OCI-LY7 (cell line): ENCODE measurements at regions not wholly inside any gene's neighbourhood (a gene's known extent, or its start where the extent isn't known, plus 50 kb on each side); places are given as distances from the start of the nearest gene placed in this dataset.

ENCODE experiments used
- BruUV-seq: library from RNA; stranded (reverse); fragments of 400-500 nt; replicated peaks from 2 replicates; lab custom pipeline; 2021; lab: Mats Ljungman, UMichigan
- CTCF ChIA-PET: fragments of 300-600 bp; sonication (Branson Sonifier 250); formaldehyde crosslinking; loops from one replicate; lab custom pipeline; 2022; ENCODE audit warnings: antibody characterized with exemption; ENCODE audit not compliant: unreplicated experiment; lab: Charles Lee
- POLR2A ChIA-PET: fragments of 300-600 bp; sonication (Branson Sonifier 250); formaldehyde crosslinking; loops from one replicate; lab custom pipeline; 2022; ENCODE audit warnings: antibody characterized with exemption; lab: Charles Lee
- DNase-seq: peaks from one replicate; pipeline ENCODE4 v3.0.0-alpha.2; 2015; ENCODE audit warnings: low spot score
- H2AFZ ChIP-seq: fragments of 200-600 bp; sonication (generic), shearing (Covaris generic); 2 replicates; pipeline ENCODE4 v1.6.1; 2014; ENCODE audit warnings: mild to moderate bottlenecking, antibody characterized with exemption, low read length, moderate library complexity
- H3K27ac ChIP-seq: fragments of 200-600 bp; sonication (generic); 2 replicates; pipeline ENCODE4 v1.5.1; 2014; ENCODE audit warnings: mixed run types, low read depth, mild to moderate bottlenecking, moderate library complexity, low read length, inconsistent platforms; ENCODE audit not compliant: poor library complexity, severe bottlenecking
- H3K36me3 ChIP-seq: fragments of 200-600 bp; sonication (generic); 2 replicates; pipeline ENCODE4 v1.6.1; 2014; ENCODE audit warnings: mild to moderate bottlenecking, antibody characterized with exemption, low read length, moderate library complexity, mixed read lengths; ENCODE audit not compliant: insufficient read depth
- H3K4me1 ChIP-seq: fragments of 200-600 bp; sonication (generic); 2 replicates; pipeline ENCODE4 v1.5.1; 2014; ENCODE audit warnings: mild to moderate bottlenecking, low read length; ENCODE audit not compliant: insufficient read depth, poor library complexity, severe bottlenecking
- H3K4me2 ChIP-seq: fragments of 200-600 bp; sonication (generic); 2 replicates; pipeline ENCODE4 v1.6.1; 2014; ENCODE audit warnings: mild to moderate bottlenecking, low read length
- H3K4me3 ChIP-seq: fragments of 200-600 bp; sonication (generic); 2 replicates; pipeline ENCODE4 v1.5.1; 2014; ENCODE audit warnings: mild to moderate bottlenecking, low read depth, low read length; ENCODE audit not compliant: poor library complexity, severe bottlenecking
- H3K79me2 ChIP-seq: fragments of 200-600 bp; sonication (generic); 2 replicates; pipeline ENCODE4 v1.6.1; 2016; ENCODE audit warnings: low read depth, mild to moderate bottlenecking, low read length, moderate library complexity, mixed read lengths; ENCODE audit not compliant: insufficient read depth
- H3K9me2 ChIP-seq: fragments of 200-600 bp; sonication (generic); 2 replicates; pipeline ENCODE4 v1.6.1; 2016; ENCODE audit warnings: mild to moderate bottlenecking, low read length, mixed read lengths; ENCODE audit not compliant: insufficient read depth
- H3K9me3 ChIP-seq: fragments of 200-600 bp; sonication (generic); 2 replicates; pipeline ENCODE4 v1.6.1; 2014; ENCODE audit warnings: mild to moderate bottlenecking, mixed run types, low read length, mixed read lengths
- H4K20me1 ChIP-seq: fragments of 200-600 bp; sonication (generic); 2 replicates; pipeline ENCODE4 v1.6.1; 2014; ENCODE audit warnings: mild to moderate bottlenecking, antibody characterized with exemption, low read length, moderate library complexity, mixed read lengths; ENCODE audit not compliant: insufficient read depth
- EZH2phosphoT487 ChIP-seq: fragments of 200-600 bp; sonication (generic); IDR thresholded peaks from 2 replicates; pipeline ENCODE4 v1.6.1; 2018; ENCODE audit warnings: low read depth, borderline replicate concordance, mild to moderate bottlenecking, mixed run types, antibody characterized with exemption, low read length, moderate library complexity, mixed read lengths
- intact Hi-C: fragments of 100-400 bp; cut with micrococcal nuclease; formaldehyde crosslinking; loops from one replicate; pipeline ENCODE4 v1.10.0; 2022; ENCODE audit not compliant: unreplicated experiment
- TF ChIP-seq, protein P1 (sequence below): fragments of 200-600 bp; sonication (generic); conservative IDR thresholded peaks from 2 replicates; pipeline ENCODE4 v1.5.1; 2014; ENCODE audit warnings: mild to moderate bottlenecking, antibody characterized with exemption, low read length, moderate library complexity, mixed read lengths

DNA sequence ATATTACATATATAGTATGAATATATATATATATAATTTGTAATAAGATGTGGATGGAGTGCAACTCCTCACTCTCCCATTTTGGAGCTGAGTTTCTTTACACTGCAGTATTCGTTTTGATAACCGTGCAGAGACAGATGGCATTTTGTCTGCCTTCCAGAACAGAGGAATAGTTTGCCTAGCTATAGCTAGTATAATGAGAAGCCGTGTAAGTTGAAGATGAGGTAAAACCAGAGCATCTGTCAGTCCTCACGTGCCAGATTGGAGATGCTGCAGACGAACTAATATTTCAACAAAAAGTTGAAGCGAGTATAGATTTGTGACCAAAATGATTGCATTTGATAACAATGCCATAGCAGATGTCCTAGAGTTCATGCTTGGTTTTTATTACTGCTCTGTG is 180.6 kb downstream of the FMR1NB start:
- CTCF ChIA-PET: no interaction called here

DNA sequence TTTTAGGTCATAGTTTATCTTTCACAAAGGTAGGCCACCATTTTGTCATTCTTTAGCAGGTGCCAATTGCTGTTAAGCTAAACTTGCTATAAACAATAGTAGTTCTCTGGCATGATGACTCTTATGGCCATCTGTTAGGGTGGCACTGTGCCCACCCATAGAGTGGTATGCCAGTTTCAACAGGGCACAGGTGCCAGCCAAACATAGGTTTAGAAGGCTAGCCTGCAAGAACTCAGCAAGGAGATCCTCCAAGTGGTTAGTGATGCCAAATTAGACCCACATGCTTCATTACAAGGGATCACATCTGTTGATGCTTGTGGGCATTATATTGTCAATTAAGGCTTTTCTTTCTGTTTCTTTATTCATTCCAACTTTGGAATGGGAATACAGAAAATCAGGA is 204.5 kb downstream of the FMR1NB start:
- no peak for TF ChIP-seq EZH2phosphoT487
- TF ChIP-seq, protein P1, sequence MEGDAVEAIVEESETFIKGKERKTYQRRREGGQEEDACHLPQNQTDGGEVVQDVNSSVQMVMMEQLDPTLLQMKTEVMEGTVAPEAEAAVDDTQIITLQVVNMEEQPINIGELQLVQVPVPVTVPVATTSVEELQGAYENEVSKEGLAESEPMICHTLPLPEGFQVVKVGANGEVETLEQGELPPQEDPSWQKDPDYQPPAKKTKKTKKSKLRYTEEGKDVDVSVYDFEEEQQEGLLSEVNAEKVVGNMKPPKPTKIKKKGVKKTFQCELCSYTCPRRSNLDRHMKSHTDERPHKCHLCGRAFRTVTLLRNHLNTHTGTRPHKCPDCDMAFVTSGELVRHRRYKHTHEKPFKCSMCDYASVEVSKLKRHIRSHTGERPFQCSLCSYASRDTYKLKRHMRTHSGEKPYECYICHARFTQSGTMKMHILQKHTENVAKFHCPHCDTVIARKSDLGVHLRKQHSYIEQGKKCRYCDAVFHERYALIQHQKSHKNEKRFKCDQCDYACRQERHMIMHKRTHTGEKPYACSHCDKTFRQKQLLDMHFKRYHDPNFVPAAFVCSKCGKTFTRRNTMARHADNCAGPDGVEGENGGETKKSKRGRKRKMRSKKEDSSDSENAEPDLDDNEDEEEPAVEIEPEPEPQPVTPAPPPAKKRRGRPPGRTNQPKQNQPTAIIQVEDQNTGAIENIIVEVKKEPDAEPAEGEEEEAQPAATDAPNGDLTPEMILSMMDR: no peak
- no peaks in the 10 kb centered on the region for H3K79me2 ChIP-seq
- no peak overlapping the region for H2AFZ ChIP-seq
- intact Hi-C loops: no loop called here
- H3K36me3 ChIP-seq: no peaks in the 10 kb centered on the region
- no peaks in the 10 kb centered on the region for H3K9me2 ChIP-seq
- no peak overlapping the region for H3K4me3 ChIP-seq
- no peaks in the 10 kb centered on the region for H4K20me1 ChIP-seq
- H3K4me1 ChIP-seq: peaks cover 3% of the 10 kb centered on the region
- no peak overlapping the region for H3K27ac ChIP-seq
- BruUV-seq: no TSS peak
- H3K4me2 ChIP-seq: no peak overlapping the region
- POLR2A ChIA-PET: no interaction called here
- CTCF ChIA-PET: no interaction called here
- no peak for DNase-seq
- H3K9me3 ChIP-seq: no peaks in the 10 kb centered on the region

More for the DNA sequence above, 180.6 kb downstream of the FMR1NB start:
- DNase-seq: no peak
- Histone ChIP-seq H3K9me2 (no peaks in the 10 kb centered on the region), H2AFZ (no peak overlapping the region), H3K4me1 (no peaks in the 10 kb centered on the region), H3K36me3 (no peaks in the 10 kb centered on the region), H3K9me3 (no peaks in the 10 kb centered on the region), H3K79me2 (no peaks in the 10 kb centered on the region), H3K4me3 (no peak overlapping the region), H4K20me1 (no peaks in the 10 kb centered on the region), H3K4me2 (no peak overlapping the region), H3K27ac (no peak overlapping the region)
- no peak for TF ChIP-seq EZH2phosphoT487
- TF ChIP-seq, protein P1: no peak
- POLR2A ChIA-PET: interaction anchor here (0.6 kb wide), 1 partner anchor 315 kb away, joined by 4 read pairs; no protein-coding TSS in a partner anchor
- BruUV-seq: no TSS peak
- intact Hi-C loops: no loop called here

DNA sequence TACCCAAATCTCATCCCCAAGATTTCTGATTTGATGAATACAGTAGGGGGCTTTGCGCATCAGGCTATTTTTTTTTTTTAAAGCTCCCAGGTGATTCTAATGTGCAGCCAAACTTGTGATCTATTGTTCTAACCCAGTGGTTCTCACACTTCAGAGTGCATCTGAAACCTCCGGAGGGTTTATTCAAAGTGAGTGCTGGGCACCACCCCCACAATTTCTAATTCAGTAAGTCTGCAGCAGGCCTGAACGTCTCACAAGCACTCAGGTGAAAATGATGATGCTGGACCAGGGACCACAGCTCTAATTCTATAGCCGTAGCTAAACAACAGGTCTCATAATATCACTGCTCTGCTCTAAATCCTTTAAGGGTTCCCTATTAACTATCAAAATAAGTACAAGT is 211.4 kb downstream of the FMR1NB start:
- BruUV-seq: no TSS peak
- Histone ChIP-seq H3K4me1 (peaks cover 33% of the 10 kb centered on the region), H4K20me1 (no peaks in the 10 kb centered on the region), H3K4me3 (peak overlapping the region; percentile 37), H3K9me2 (no peaks in the 10 kb centered on the region), H3K4me2 (peak overlapping the region; percentile 66), H3K36me3 (no peaks in the 10 kb centered on the region), H3K27ac (peak overlapping the region; percentile 62), H3K9me3 (no peaks in the 10 kb centered on the region), H3K79me2 (no peaks in the 10 kb centered on the region), H2AFZ (peak overlapping the region; percentile 81)
- CTCF ChIA-PET: no interaction called here
- intact Hi-C loops: no loop called here
- POLR2A ChIA-PET: interaction anchor here (0.6 to 1.4 kb wide), 2 partner anchors 11 to 487 kb away, joined by 3 read pairs; no protein-coding TSS in a partner anchor
- DNase-seq: peak; percentile 74
- no peak for TF ChIP-seq EZH2phosphoT487
- TF ChIP-seq, protein P1: no peak
